Thyroid gland (tissue), 4 donors: ENCODE measurements at regions not wholly inside any gene's neighbourhood (a gene's known extent, or its start where the extent isn't known, plus 50 kb on each side); places are given as distances from the start of the nearest gene placed in this dataset.

Experiments
- POLR2A ChIP-seq, 2 donors: fragments of 450-650 bp; IDR thresholded peaks; one replicate each; pipeline ENCODE4 v1.6.1; 2017; ENCODE audit warnings: antibody characterized with exemption in 2 of 2, mild to moderate bottlenecking in 2 of 2, moderate library complexity in 1 of 2
- TF ChIP-seq, protein P1 (sequence below), 6 experiments: fragments of 200-600 bp in 3 of 6; fragments of 450-650 bp in 3 of 6; sonication (generic) in 3 of 6; IDR thresholded peaks; one replicate each; pipeline ENCODE4 v1.5.1; 2016 to 2019; ENCODE audit warnings: antibody characterized with exemption in 6 of 6, mild to moderate bottlenecking in 2 of 6, inconsistent platforms in 1 of 6, moderate library complexity in 1 of 6

DNA sequence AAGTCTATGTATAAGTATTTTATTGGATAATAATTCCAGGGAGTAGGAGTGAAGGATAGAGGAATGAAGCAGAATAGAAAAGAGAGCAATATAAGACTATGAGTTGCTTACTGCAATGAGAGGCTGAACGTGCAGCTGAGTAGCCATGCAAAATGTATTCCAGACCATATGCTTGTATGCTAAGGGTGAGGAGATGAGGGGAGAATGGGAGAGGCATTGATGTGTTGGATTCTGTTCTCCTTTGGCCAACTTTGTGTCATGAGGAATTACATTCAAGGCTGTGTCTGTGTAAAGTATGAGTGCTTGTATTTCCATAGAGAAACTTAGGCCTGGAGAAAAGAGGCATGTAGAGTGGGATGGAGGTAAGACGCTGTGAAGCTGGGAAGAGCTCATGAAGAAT lies 301.8 kb downstream of the ARL6IP6 start:
- TF ChIP-seq, protein P1, sequence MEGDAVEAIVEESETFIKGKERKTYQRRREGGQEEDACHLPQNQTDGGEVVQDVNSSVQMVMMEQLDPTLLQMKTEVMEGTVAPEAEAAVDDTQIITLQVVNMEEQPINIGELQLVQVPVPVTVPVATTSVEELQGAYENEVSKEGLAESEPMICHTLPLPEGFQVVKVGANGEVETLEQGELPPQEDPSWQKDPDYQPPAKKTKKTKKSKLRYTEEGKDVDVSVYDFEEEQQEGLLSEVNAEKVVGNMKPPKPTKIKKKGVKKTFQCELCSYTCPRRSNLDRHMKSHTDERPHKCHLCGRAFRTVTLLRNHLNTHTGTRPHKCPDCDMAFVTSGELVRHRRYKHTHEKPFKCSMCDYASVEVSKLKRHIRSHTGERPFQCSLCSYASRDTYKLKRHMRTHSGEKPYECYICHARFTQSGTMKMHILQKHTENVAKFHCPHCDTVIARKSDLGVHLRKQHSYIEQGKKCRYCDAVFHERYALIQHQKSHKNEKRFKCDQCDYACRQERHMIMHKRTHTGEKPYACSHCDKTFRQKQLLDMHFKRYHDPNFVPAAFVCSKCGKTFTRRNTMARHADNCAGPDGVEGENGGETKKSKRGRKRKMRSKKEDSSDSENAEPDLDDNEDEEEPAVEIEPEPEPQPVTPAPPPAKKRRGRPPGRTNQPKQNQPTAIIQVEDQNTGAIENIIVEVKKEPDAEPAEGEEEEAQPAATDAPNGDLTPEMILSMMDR (IDR thresholded peaks at IDR 0.05): no peak
- TF ChIP-seq POLR2A (IDR thresholded peaks at IDR 0.05): no peak
